IMR-90 (cell line): ENCODE measurements at regions not wholly inside any gene's neighbourhood (a gene's known extent, or its start where the extent isn't known, plus 50 kb on each side); places are given as distances from the start of the nearest gene placed in this dataset.
A peak's percentile ranks its signal among the peaks of the same experiment; 100 is the strongest.

Experiments
- ATAC-seq: fragments of 200-7000 bp; cut with Tn5 transposase; 2 replicates; pipeline ENCODE4 v1.9.1; 2020; ENCODE audit warnings: low read depth, mild to moderate bottlenecking, moderate library complexity
- BruUV-seq: library from RNA; stranded (reverse); fragments of 400-500 nt; replicated peaks from 2 replicates; lab custom pipeline; 2021; lab: Mats Ljungman, UMichigan
- CTCF ChIA-PET: fragments of 300-600 bp; formaldehyde crosslinking; extraction: SDS; loops from one replicate; lab custom pipeline; 2021; ENCODE audit warnings: antibody characterized with exemption; lab: Yijun Ruan, JAX
- POLR2A ChIA-PET: fragments of 300-600 bp; sonication (Branson Sonifier 250); formaldehyde crosslinking; loops from one replicate; lab custom pipeline; 2022; ENCODE audit warnings: antibody characterized with exemption; ENCODE audit not compliant: unreplicated experiment; lab: Charles Lee
- DNase-seq: peaks from one replicate; pipeline ENCODE4 v3.0.0; 2013
- H2AFZ ChIP-seq: replicated peaks from 2 replicates; pipeline ENCODE3; 2013; ENCODE audit warnings: low read length, mild to moderate bottlenecking; ENCODE audit not compliant: poor library complexity
- H2AK5ac ChIP-seq: 2 replicates; pipeline ENCODE4 v1.6.1; 2013; ENCODE audit warnings: low read depth, low read length, inconsistent platforms
- H2AK9ac ChIP-seq: replicated peaks from 2 replicates; pipeline ENCODE3; 2013; ENCODE audit warnings: mild to moderate bottlenecking, low read depth, low read length, moderate library complexity; ENCODE audit not compliant: poor library complexity
- H2BK120ac ChIP-seq: 2 replicates; pipeline ENCODE4 v1.6.1; 2013; ENCODE audit warnings: low read depth, low read length, inconsistent platforms
- H2BK15ac ChIP-seq: 3 replicates; pipeline ENCODE4 v1.6.1; 2013; ENCODE audit warnings: low read depth, low read length, inconsistent platforms
- H2BK20ac ChIP-seq: 2 replicates; pipeline ENCODE4 v1.6.1; 2013; ENCODE audit warnings: low read depth, mild to moderate bottlenecking, inconsistent platforms, low read length, moderate library complexity
- H2BK5ac ChIP-seq: 2 replicates; pipeline ENCODE4 v1.6.1; 2013; ENCODE audit warnings: mild to moderate bottlenecking, low read depth, low read length, inconsistent platforms; ENCODE audit not compliant: poor library complexity, severe bottlenecking
- H3K14ac ChIP-seq: replicated peaks from 2 replicates; pipeline ENCODE4 v1.6.1; 2013; ENCODE audit warnings: low read depth, low read length, inconsistent platforms
- H3K18ac ChIP-seq: 2 replicates; pipeline ENCODE4 v1.6.1; 2013; ENCODE audit warnings: low read depth, low read length, control low read depth
- H3K23ac ChIP-seq: 2 replicates; pipeline ENCODE4 v1.6.1; 2013; ENCODE audit warnings: low read depth, low read length, inconsistent platforms
- H3K27ac ChIP-seq: 2 replicates; pipeline ENCODE4 v1.5.1; 2013; ENCODE audit warnings: mild to moderate bottlenecking, control low read depth, low read length; ENCODE audit not compliant: insufficient read depth
- H3K27me3 ChIP-seq: 2 replicates; pipeline ENCODE4 v1.6.1; 2013; ENCODE audit warnings: low read length; ENCODE audit not compliant: control insufficient read depth, insufficient read depth
- H3K36me3 ChIP-seq: 2 replicates; pipeline ENCODE4 v1.6.1; 2013; ENCODE audit warnings: low read length, mixed read lengths; ENCODE audit not compliant: control insufficient read depth, insufficient read depth
- H3K4ac ChIP-seq: 2 replicates; pipeline ENCODE4 v1.6.1; 2013; ENCODE audit warnings: low read depth, low read length, inconsistent platforms
- H3K4me1 ChIP-seq: 2 replicates; pipeline ENCODE4 v1.6.1; 2013; ENCODE audit warnings: low read length, mixed read lengths; ENCODE audit not compliant: control insufficient read depth, insufficient read depth
- H3K4me2 ChIP-seq: 2 replicates; pipeline ENCODE4 v1.6.1; 2013; ENCODE audit warnings: low read depth, mild to moderate bottlenecking, control low read depth, low read length, moderate library complexity
- H3K4me3 ChIP-seq: 2 replicates; pipeline ENCODE4 v1.5.1; 2013; ENCODE audit warnings: low read depth, mild to moderate bottlenecking, control low read depth, low read length, moderate library complexity; ENCODE audit not compliant: insufficient read depth
- H3K56ac ChIP-seq: 2 replicates; pipeline ENCODE4 v1.6.1; 2013; ENCODE audit warnings: low read length, inconsistent platforms; ENCODE audit not compliant: insufficient read depth; ENCODE audit errors: extremely low read depth
- H3K79me1 ChIP-seq, 2 experiments: 2 replicates each; pipeline ENCODE4 v1.6.1; 2013; ENCODE audit warnings: low read length in 2 of 2, inconsistent platforms in 1 of 2, low read depth in 1 of 2
- H3K9ac ChIP-seq: 2 replicates; pipeline ENCODE4 v1.6.1; 2013; ENCODE audit warnings: low read depth, low read length, control low read depth
- H3K9me1 ChIP-seq: 2 replicates; pipeline ENCODE4 v1.6.1; 2013; ENCODE audit warnings: low read length, inconsistent platforms; ENCODE audit not compliant: insufficient read depth
- H3K9me3 ChIP-seq: 2 replicates; pipeline ENCODE4 v1.6.1; 2013; ENCODE audit warnings: low read length; ENCODE audit not compliant: control insufficient read depth, insufficient read depth
- H4K20me1 ChIP-seq: 2 replicates; pipeline ENCODE4 v1.6.1; 2013; ENCODE audit warnings: low read length, inconsistent platforms; ENCODE audit not compliant: insufficient read depth
- H4K5ac ChIP-seq: 2 replicates; pipeline ENCODE4 v1.6.1; 2013; ENCODE audit warnings: mild to moderate bottlenecking, low read depth, low read length, control low read depth
- H4K8ac ChIP-seq, 2 experiments: 2 replicates each; pipeline ENCODE4 v1.6.1; 2013; ENCODE audit warnings: low read depth in 2 of 2, low read length in 2 of 2, control low read depth in 1 of 2, inconsistent platforms in 1 of 2
- H4K91ac ChIP-seq: 2 replicates; pipeline ENCODE4 v1.6.1; 2013; ENCODE audit warnings: low read depth, low read length, inconsistent platforms; ENCODE audit not compliant: insufficient read depth
- MXI1 ChIP-seq: IDR thresholded peaks from 2 replicates; pipeline ENCODE4 v1.6.1; 2012; ENCODE audit warnings: low read depth, mild to moderate bottlenecking, low read length, moderate library complexity, borderline replicate concordance
- NFE2L2 ChIP-seq: fragments of 150-350 bp; IDR thresholded peaks from 2 replicates; pipeline ENCODE4 v1.6.1; 2016; ENCODE audit warnings: low read depth, mild to moderate bottlenecking, low read length
- RAD21 ChIP-seq: IDR thresholded peaks from 2 replicates; pipeline ENCODE4 v1.6.1; 2012; ENCODE audit warnings: low read length, improper control_type of control experiment
- SMC3 ChIP-seq: fragments of 150-350 bp; IDR thresholded peaks from 2 replicates; pipeline ENCODE4 v1.6.1; 2016; ENCODE audit warnings: low read depth, mild to moderate bottlenecking, antibody characterized with exemption, low read length, moderate library complexity
- WGBS, 2 experiments: methylation state at CpG; one replicate each; pipeline versions ENCODE4 v1.1.5 to v1.1.7; 2013; ENCODE audit warnings: missing lambda C conversion rate in 2 of 2; ENCODE audit not compliant: insufficient read length in 1 of 2; ENCODE audit errors: extremely low coverage in 2 of 2; 5-methylcytosine and 5-hydroxymethylcytosine counted together
- dilution Hi-C: fragments of 300-500 bp; cut with HindIII; formaldehyde crosslinking; loops from one replicate; pipeline ENCODE4 v1.14.3; 2018; ENCODE audit warnings: low sequenced_read_pairs; ENCODE audit not compliant: unreplicated experiment
- in situ Hi-C: fragments of 300-500 bp; cut with MboI; formaldehyde crosslinking; loops from 3 replicates; pipeline ENCODE4 v1.14.3; 2019; ENCODE audit warnings: low sequenced_read_pairs, inconsistent platforms, mixed read lengths
- intact Hi-C: fragments of 100-400 bp; cut with micrococcal nuclease; formaldehyde crosslinking; loops from 2 replicates; pipeline ENCODE4 v1.10.0; 2022

DNA sequence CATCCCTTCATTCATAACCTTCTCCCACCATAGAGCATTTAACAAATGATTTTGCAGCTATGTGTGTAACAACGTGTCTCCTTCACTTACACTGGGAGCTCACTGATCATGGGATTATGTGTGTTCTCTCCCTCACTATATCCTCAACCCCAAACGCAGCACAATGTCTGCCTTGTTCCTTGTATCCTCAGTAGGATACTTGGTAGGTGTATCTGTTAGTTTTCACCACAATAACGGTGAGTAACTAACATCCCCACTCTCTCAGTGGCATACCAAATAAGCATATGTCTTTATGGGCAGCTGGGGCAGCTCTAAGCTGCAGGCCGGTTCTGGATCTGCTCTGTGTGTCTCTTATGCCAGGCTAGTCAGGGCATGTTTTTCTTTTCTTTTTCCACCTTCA, 166.7 kb upstream of the PWP1 start:
- no peak overlapping the region for H4K5ac ChIP-seq
- H2BK15ac ChIP-seq: no peak overlapping the region
- H2BK20ac ChIP-seq: no peak overlapping the region
- H3K18ac ChIP-seq: peak overlapping the region; percentile 3; the same call in 1 of the 2 replicates
- peaks cover 1% of the 10 kb centered on the region; the same call in 1 of the 2 replicates for H3K36me3 ChIP-seq
- H3K27me3 ChIP-seq: no peaks in the 10 kb centered on the region
- H3K4me2 ChIP-seq: no peak overlapping the region
- H4K8ac ChIP-seq: no peak overlapping the region
- no peak overlapping the region for H2BK5ac ChIP-seq
- no peak overlapping the region for H3K27ac ChIP-seq
- no peak overlapping the region for H3K9ac ChIP-seq
- H2BK120ac ChIP-seq: no peak overlapping the region
- 0 out of 2 replicates have a peak, but pooled peaks cover 3% of the 10 kb centered on the region for H3K9me3 ChIP-seq
- CTCF ChIA-PET: interaction anchor here (0.6 kb wide), 1 partner anchor 1635 kb away, joined by 3 read pairs; no protein-coding TSS in a partner anchor
- POLR2A ChIA-PET: no interaction called here
- TF ChIP-seq SMC3 (no peak), NFE2L2 (no peak), RAD21 (no peak), MXI1 (no peak)
- no peak for ATAC-seq
- DNase-seq: no peak
- H2AK9ac ChIP-seq: no peak overlapping the region
- WGBS, 2 experiments: no CpG with 5 or more reads among the region's 4 CpGs
- no TSS peak for BruUV-seq
- in situ Hi-C loops: no loop called here
- no peak overlapping the region for H4K91ac ChIP-seq
- no peak overlapping the region for H3K4ac ChIP-seq
- H3K56ac ChIP-seq: no peak overlapping the region
- no peak overlapping the region; the same call in 1 of the 2 replicates for H2AK5ac ChIP-seq
- dilution Hi-C loops: no loop called here
- no peak overlapping the region for H3K14ac ChIP-seq
- no peaks in the 10 kb centered on the region for H3K79me1 ChIP-seq
- H3K23ac ChIP-seq: no peak overlapping the region
- intact Hi-C loops: no loop called here
- no peak overlapping the region for H3K4me3 ChIP-seq
- no peak overlapping the region for H2AFZ ChIP-seq
- H3K9me1 ChIP-seq: no peaks in the 10 kb centered on the region; the same call in 1 of the 2 replicates
- no peaks in the 10 kb centered on the region for H4K20me1 ChIP-seq
- H3K4me1 ChIP-seq: peaks cover 4% of the 10 kb centered on the region; the same call in 1 of the 2 replicates
